Uterus (tissue), 2 donors: ENCODE measurements at regions not wholly inside any gene's neighbourhood (a gene's known extent, or its start where the extent isn't known, plus 50 kb on each side); places are given as distances from the start of the nearest gene placed in this dataset.

Source experiments
- CTCF ChIP-seq, 4 experiments: fragments of 200-600 bp in 2 of 4; fragments of 450-650 bp in 2 of 4; sonication (generic) in 2 of 4; IDR thresholded peaks; one replicate each; pipeline ENCODE4 v1.5.1; 2016 to 2019; ENCODE audit warnings: antibody characterized with exemption in 4 of 4, mild to moderate bottlenecking in 2 of 4, moderate library complexity in 1 of 4
- POLR2A ChIP-seq, 2 donors: fragments of 450-650 bp; IDR thresholded peaks; one replicate each; pipeline ENCODE4 v1.6.1; 2016; ENCODE audit warnings: antibody characterized with exemption in 2 of 2, mild to moderate bottlenecking in 1 of 2, moderate library complexity in 1 of 2

- TF ChIP-seq CTCF (IDR thresholded peaks at IDR 0.05) (no peak), POLR2A (IDR thresholded peaks at IDR 0.05) (no peak)
These were observed 152.1 kb upstream of the ISX start for GRCh38 chr22:34913826-34914225.
